Fibroblast of gingiva (primary cell): ENCODE measurements at regions not wholly inside any gene's neighbourhood (a gene's known extent, or its start where the extent isn't known, plus 50 kb on each side); places are given as distances from the start of the nearest gene placed in this dataset.
"Not testable (repeated sequence)": the region's sequence is repeated elsewhere in the genome, so short reads cannot be mapped to it uniquely, and the experiment has no call there.

ENCODE experiments used
- DNase-seq: peaks from one replicate; pipeline ENCODE4 v3.0.0-alpha.2; 2011; ENCODE audit warnings: low read depth

GRCh38 chr2:150101947-150102346 is 385.5 kb downstream of the RND3 start:
- DNase-seq = no peak

- DNase-seq = no peak
Observed at GRCh38 chr2:150100834-150101233, 386.6 kb downstream of the RND3 start.

DNA sequence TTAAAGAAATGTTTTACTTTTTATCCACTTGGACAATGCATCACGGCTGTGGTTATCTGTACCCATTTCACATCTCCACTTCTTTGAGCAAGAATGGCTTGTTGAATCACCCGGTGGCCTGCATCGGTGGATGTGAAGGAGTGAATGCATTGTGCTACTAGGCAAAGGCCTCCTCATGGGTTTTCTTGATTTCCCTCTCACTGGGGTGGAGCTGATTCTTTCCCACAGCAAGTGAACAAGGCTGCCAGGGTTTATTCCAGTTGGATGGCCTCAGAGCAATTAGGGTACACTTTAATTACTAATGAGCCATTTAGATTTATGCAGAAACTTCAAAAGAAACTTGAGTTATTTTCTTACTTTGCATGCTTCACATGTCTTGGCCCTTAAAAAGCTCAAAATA is 387.1 kb downstream of the RND3 start:
- DNase-seq = no peak

GRCh38 chr2:150099805-150100204 is 387.7 kb downstream of the RND3 start:
- no peak for DNase-seq

DNA sequence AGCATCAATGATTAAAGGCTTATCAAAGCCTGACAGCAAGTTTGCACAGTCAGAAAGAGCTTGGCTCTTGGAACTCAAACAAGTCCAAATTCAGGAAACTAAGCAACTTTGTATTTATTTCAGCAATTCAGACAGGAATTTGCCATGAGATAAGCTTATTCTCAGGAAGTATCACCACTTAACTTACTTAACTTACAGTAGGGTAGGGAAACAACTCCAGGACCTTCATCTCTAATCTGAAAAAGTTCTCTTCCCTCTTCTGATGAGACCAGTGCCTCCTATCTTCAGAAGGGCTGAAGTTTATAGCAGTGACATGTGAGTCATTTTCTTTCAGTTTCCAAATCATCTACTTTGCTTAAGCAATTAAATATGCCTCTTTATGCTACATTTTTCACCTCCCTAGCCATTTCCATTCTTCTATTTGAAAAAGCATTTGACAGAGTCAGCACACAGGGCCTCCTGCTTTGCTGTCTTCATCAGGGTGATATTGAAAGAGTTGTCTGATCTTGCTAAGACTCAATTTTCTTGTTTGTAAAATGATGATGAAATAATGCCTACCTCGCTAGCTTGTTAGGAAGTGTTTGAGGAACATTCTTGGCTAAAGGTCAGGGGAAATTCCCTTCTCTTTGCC is 389.5 kb downstream of the RND3 start:
- DNase-seq = peak; percentile 19

GRCh38 chr2:150097402-150097801 is 390.1 kb downstream of the RND3 start:
- DNase-seq = no peak

DNA sequence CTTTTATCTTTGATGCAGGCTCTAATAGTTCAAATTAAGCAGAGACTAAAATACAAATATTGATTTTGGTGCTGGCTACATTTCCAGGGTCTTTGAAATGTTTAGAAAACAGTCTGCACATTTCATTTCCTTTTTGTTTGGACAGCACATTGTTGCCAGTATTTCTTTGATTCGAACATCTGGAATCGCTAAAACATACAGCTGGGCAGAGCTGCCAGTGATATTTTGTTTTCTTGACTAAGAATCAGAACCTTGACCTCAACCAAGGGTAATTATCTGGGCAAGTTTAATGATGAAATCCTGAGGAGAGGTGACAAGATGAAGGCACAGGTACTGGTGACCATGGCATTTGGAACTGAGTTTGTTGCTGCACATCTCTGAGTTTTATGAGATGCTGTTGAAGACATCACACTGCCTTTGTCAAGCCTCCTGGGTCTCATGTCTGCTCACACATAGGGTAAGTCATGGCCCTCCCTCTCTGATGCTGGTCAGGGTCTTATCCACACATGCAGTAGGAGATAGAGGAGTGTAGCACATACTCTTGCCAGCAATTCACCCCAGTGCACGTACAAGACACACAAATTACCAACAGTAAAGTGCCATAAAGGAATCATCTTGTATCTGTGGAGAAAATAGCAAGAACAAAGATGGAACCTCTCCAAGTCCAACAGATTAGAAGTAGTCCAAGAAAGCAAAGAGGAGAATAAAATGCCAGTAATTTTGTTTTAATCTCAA is 391.9 kb downstream of the RND3 start:
- DNase-seq = peak; percentile 15

- no peak for DNase-seq
Observed at GRCh38 chr2:150091846-150092245, 395.6 kb downstream of the RND3 start.

- no peak for DNase-seq
Observed at GRCh38 chr2:150090031-150090430, 397.4 kb downstream of the RND3 start.

DNA sequence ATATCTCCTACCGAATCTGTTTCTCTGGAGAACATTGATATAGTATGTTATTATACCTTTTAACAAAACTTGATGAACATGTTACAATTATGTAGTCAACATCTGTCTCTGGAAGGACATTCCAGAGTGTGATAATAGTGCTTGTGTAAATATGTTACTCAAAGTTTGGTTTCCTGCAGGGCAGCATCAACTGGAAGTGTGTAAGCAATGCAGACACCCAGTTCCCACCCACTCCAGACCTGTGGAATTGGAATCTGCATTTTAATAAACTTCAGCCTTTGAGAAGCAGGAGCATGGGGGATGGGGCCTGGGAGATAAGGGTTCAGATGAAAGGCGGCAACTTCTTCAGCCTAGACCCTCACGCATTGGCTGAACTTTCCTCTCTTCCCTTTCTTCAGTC is 398.9 kb downstream of the RND3 start:
- no peak for DNase-seq

DNA sequence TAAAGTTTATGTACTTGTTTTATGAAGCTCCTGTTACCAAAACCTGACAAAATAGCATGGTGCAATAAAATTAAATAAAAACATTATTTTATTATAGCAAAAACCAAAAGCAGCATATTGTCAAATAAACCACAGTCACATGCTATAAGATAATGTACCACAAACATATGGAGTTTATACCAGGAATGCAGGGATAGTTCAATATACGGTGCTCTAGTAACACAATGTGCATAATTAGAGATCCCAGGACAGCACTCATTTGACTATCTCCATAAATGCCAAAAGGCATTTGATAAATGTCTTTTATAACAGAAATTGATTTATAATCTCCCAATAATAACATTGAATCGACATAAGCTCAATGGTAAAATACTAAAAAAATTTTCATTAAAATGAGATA is 402.0 kb downstream of the RND3 start:
- DNase-seq = no peak

- peak; percentile 80 for DNase-seq
Observed at GRCh38 chr2:150081775-150082481, 405.5 kb downstream of the RND3 start.

- DNase-seq = no peak
Observed at GRCh38 chr2:150076281-150076680, 411.2 kb downstream of the RND3 start.

- DNase-seq = no peak
Observed at GRCh38 chr2:150075831-150076230, 411.6 kb downstream of the RND3 start.

GRCh38 chr2:150066490-150066889 is 421.0 kb downstream of the RND3 start:
- DNase-seq = no peak

DNA sequence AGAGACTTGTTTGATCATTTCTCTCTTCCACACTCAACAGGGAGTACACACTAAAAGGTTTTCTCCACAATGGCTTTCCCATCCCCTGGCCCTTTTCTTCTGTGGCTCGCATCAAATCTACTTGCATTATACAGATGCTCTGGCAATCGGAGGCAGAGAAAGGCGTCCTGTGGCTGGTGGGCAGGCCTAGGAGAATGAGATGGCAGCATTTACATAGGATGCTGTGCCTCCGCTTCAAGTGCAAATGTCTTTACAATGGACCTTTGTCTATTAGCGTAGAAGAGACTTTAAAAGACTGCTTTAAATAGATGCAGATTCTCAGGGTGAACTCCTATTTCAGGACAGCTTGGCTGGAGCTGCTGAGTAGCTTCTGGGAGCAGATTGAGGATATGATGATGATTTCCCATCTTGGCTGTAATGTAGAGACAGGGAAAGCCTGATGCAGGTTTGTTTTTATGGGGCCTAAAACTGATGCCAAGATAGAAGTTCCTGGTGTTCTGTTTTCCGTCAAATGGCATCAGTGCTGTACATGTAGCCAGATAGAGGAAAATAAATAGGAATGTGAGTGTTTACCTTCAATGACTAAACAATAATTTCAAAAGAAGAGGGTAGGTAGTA is 423.4 kb downstream of the RND3 start:
- no peak for DNase-seq

GRCh38 chr2:150063432-150063889 is 424.0 kb downstream of the RND3 start:
- DNase-seq = peak; percentile 35

DNA sequence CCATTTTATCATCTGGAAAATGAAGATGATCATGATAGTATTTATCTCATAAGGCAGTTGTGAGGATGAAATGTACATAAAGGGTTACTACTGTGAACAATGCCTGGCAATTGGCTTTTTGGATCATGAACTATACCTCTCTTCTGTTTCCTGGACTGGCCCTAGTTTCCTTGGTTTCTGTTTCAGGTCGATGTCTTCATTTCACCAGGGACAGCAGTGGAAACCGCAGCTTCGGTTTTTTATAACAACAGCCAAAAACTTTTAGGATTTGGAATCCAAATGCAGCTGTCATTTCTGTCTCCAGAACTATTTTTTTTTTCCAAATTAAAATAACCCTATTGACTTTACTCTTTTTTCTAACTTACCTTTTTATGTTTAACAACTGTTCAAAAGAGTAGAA is 425.1 kb downstream of the RND3 start:
- DNase-seq = peak; percentile 51

DNA sequence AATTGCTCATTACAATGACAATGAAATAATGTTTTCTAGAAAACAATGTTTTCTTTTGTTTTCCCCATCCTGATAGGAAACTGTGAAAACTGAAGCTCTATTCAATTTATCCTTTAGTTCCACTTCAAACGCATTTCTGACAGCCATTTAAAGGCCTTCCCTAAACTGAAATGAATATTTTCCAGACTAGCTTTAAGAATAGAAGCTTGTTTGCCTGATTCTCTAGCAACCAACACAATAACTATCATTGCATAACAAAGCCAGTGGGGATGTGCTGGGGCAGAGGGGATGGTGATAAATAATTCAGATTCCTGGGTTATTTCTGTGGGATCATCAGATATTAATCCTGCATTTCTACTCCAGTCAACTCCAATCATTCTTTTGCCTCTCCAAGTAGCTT is 427.1 kb downstream of the RND3 start:
- no peak for DNase-seq

DNA sequence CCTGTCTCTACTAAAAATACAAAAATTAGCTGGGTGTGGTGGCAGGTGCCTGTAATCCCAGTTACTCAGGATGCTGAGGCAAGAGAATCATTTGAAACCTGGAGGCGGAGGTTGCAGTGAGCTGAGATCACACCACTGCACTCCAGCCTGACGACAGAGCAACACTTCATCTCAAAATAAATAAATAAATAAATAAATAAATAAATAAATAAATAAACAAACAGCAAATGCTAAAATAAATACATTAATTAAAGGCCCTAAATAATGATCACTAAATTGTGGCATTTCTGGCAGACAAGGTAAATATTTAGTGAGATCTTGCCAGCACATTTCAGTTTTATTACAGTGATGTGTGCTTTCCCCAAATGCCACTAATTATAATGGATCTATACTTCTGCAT is 427.8 kb downstream of the RND3 start:
- not testable (repeated sequence) for DNase-seq

GRCh38 chr2:150052457-150052856 is 435.0 kb downstream of the RND3 start:
- no peak for DNase-seq

GRCh38 chr2:150051004-150051403 is 436.5 kb downstream of the RND3 start:
- peak; percentile 27 for DNase-seq

GRCh38 chr2:150050036-150050435 is 437.4 kb downstream of the RND3 start:
- DNase-seq = no peak
